ENCODE measurements at regions not wholly inside any gene's neighbourhood (a gene's known extent, or its start where the extent isn't known, plus 50 kb on each side); places are given as distances from the start of the nearest gene placed in this dataset.

DNA sequence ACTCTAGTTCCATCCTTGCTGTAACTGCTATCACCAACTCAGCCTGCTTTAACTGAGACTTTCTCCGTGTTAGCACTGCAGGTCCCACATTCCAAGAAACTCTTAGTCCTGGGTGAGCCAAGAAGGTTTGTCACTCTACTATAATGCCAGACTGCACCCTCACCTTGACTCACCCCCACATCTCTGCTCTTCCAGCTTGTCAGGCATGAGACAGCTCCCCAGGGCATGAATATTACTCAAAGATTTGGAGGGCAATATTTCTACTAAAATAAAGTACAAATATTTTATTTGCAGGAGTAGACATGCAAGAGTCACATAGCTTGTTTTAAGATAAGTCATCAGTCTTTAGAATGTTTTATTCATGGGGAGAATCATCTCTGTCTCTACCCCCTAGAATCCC is 110.2 kb downstream of the MATN1 start:
- Histone ChIP-seq H3F3A (ENCODE audit: control insufficient read depth, insufficient read depth) (no peaks in the 10 kb centered on the region), H3K36me3 (ENCODE audit: control insufficient read depth, low read length) (no peaks in the 10 kb centered on the region), H3K9me3 (ENCODE audit: control insufficient read depth, insufficient read depth, low read length) (no peaks in the 10 kb centered on the region), H3K79me2 (ENCODE audit: control insufficient read depth, low read length) (no peaks in the 10 kb centered on the region), H3K4me3 (ENCODE audit: low read length) (no peak overlapping the region), H3K9me2 (replicated peaks; ENCODE audit: control insufficient read depth, low read length) (no peaks in the 10 kb centered on the region), H3K4me2 (ENCODE audit: low read length) (no peak overlapping the region), H3K4me1 (ENCODE audit: control insufficient read depth, low read length) (no peaks in the 10 kb centered on the region), H4K20me1 (ENCODE audit: control insufficient read depth, insufficient read depth, low read depth, low read length) (no peaks in the 10 kb centered on the region), H3K27ac (ENCODE audit: low read depth, low read length) (no peak overlapping the region), H3K27me3 (ENCODE audit: control insufficient read depth, low read length) (peaks cover 3% of the 10 kb centered on the region; the same call in 1 of the 2 replicates)
- no peak for TF ChIP-seq EZH2phosphoT487 (IDR thresholded peaks at IDR 0.05; ENCODE audit: borderline replicate concordance, low read length)
- TF ChIP-seq, protein P1, sequence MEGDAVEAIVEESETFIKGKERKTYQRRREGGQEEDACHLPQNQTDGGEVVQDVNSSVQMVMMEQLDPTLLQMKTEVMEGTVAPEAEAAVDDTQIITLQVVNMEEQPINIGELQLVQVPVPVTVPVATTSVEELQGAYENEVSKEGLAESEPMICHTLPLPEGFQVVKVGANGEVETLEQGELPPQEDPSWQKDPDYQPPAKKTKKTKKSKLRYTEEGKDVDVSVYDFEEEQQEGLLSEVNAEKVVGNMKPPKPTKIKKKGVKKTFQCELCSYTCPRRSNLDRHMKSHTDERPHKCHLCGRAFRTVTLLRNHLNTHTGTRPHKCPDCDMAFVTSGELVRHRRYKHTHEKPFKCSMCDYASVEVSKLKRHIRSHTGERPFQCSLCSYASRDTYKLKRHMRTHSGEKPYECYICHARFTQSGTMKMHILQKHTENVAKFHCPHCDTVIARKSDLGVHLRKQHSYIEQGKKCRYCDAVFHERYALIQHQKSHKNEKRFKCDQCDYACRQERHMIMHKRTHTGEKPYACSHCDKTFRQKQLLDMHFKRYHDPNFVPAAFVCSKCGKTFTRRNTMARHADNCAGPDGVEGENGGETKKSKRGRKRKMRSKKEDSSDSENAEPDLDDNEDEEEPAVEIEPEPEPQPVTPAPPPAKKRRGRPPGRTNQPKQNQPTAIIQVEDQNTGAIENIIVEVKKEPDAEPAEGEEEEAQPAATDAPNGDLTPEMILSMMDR (IDR thresholded peaks at IDR 0.05; ENCODE audit: low read depth, low read length, poor library complexity, severe bottlenecking), result no peak

DNA sequence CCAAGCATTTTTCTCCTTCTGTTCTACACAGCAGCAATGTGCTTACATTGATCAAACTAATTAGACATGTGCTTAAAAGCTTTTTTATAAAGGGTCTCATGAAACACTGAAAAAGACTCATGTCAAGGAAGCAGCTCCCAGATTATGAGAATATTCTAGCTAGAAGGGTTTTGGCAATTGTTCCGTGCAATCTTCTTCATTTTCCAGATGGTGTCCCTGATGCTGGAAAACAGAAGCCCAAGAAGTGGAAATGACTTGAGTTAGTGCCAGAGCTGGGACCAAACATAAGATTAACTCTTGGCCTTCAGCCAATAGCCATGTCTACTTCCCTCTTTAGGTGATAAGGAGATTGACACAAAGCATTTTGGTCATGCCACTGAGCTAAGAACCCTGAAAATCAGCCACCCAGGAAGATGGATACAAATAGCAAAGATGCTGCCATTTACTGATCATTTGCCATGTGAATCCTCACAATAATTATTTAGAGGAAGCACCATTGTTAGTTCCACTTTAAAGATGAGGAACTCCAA is 110.8 kb downstream of the MATN1 start:
- TF ChIP-seq, protein P1 (IDR thresholded peaks at IDR 0.05; ENCODE audit: low read depth, low read length, poor library complexity, severe bottlenecking), result no peak
- no peak for TF ChIP-seq EZH2phosphoT487 (IDR thresholded peaks at IDR 0.05; ENCODE audit: borderline replicate concordance, low read length)
- Histone ChIP-seq H3K4me3 (ENCODE audit: low read length) (no peak overlapping the region), H3F3A (ENCODE audit: control insufficient read depth, insufficient read depth) (no peaks in the 10 kb centered on the region), H3K79me2 (ENCODE audit: control insufficient read depth, low read length) (no peaks in the 10 kb centered on the region), H3K4me1 (ENCODE audit: control insufficient read depth, low read length) (no peaks in the 10 kb centered on the region), H3K9me2 (replicated peaks; ENCODE audit: control insufficient read depth, low read length) (no peaks in the 10 kb centered on the region), H4K20me1 (ENCODE audit: control insufficient read depth, insufficient read depth, low read depth, low read length) (no peaks in the 10 kb centered on the region), H3K27me3 (ENCODE audit: control insufficient read depth, low read length) (peaks cover 3% of the 10 kb centered on the region; the same call in 1 of the 2 replicates), H3K4me2 (ENCODE audit: low read length) (no peak overlapping the region), H3K36me3 (ENCODE audit: control insufficient read depth, low read length) (no peaks in the 10 kb centered on the region), H3K27ac (ENCODE audit: low read depth, low read length) (no peak overlapping the region), H3K9me3 (ENCODE audit: control insufficient read depth, insufficient read depth, low read length) (no peaks in the 10 kb centered on the region)

DNA sequence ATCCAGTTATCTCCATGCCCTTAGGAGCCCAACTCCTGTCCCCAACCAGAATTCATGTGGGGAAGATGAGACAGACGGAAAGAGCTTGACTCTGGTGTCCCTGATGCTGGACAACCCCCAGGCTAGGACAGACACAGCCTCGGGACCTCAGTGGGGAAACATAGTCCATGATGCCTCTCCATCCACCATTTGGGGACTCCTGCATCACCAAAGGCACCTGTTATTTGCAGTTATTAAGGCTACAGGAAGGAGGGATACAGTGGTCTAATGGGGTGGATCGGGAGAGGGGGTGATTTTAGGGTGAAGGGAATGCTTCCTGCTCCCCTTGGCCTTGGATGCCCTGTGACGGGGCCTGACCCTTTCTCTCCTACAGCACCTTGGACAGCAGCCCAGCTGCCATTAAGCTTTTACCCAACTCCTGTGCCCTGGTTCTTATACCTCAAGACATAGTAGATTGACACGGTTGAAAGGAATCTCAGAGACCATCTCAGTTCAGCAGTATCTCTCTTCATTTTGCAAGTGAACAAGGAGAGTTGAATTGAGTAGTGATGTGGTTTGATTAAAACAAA is 111.6 kb downstream of the MATN1 start:
- Histone ChIP-seq H3K4me2 (ENCODE audit: low read length) (no peak overlapping the region), H3K79me2 (ENCODE audit: control insufficient read depth, low read length) (no peaks in the 10 kb centered on the region), H3K36me3 (ENCODE audit: control insufficient read depth, low read length) (no peaks in the 10 kb centered on the region), H3F3A (ENCODE audit: control insufficient read depth, insufficient read depth) (no peaks in the 10 kb centered on the region), H3K4me3 (ENCODE audit: low read length) (no peak overlapping the region), H3K9me2 (replicated peaks; ENCODE audit: control insufficient read depth, low read length) (no peaks in the 10 kb centered on the region), H3K9me3 (ENCODE audit: control insufficient read depth, insufficient read depth, low read length) (no peaks in the 10 kb centered on the region), H3K27me3 (ENCODE audit: control insufficient read depth, low read length) (peaks cover 3% of the 10 kb centered on the region; the same call in 1 of the 2 replicates), H4K20me1 (ENCODE audit: control insufficient read depth, insufficient read depth, low read depth, low read length) (no peaks in the 10 kb centered on the region), H3K27ac (ENCODE audit: low read depth, low read length) (no peak overlapping the region), H3K4me1 (ENCODE audit: control insufficient read depth, low read length) (no peaks in the 10 kb centered on the region)
- TF ChIP-seq, protein P1 (IDR thresholded peaks at IDR 0.05; ENCODE audit: low read depth, low read length, poor library complexity, severe bottlenecking), result no peak
- TF ChIP-seq EZH2phosphoT487 (IDR thresholded peaks at IDR 0.05; ENCODE audit: borderline replicate concordance, low read length), result no peak
